ENCODE measurements at regions not wholly inside any gene's neighbourhood (a gene's known extent, or its start where the extent isn't known, plus 50 kb on each side); places are given as distances from the start of the nearest gene placed in this dataset.

GRCh38 chr1:63032171-63032570, 248.2 kb downstream of the ATG4C start:
- no peaks in the 10 kb centered on the region for H3K9me2 ChIP-seq (replicated peaks; ENCODE audit: insufficient read depth)
- H3K4me1 ChIP-seq (ENCODE audit: insufficient read depth), result no peaks in the 10 kb centered on the region
- H4K20me1 ChIP-seq (ENCODE audit: insufficient read depth, poor library complexity, severe bottlenecking), result no peaks in the 10 kb centered on the region
- H3K36me3 ChIP-seq (replicated peaks; ENCODE audit: insufficient read depth, low read depth), result no peaks in the 10 kb centered on the region
- H3K27me3 ChIP-seq, result no peaks in the 10 kb centered on the region
- TF ChIP-seq, protein P1, sequence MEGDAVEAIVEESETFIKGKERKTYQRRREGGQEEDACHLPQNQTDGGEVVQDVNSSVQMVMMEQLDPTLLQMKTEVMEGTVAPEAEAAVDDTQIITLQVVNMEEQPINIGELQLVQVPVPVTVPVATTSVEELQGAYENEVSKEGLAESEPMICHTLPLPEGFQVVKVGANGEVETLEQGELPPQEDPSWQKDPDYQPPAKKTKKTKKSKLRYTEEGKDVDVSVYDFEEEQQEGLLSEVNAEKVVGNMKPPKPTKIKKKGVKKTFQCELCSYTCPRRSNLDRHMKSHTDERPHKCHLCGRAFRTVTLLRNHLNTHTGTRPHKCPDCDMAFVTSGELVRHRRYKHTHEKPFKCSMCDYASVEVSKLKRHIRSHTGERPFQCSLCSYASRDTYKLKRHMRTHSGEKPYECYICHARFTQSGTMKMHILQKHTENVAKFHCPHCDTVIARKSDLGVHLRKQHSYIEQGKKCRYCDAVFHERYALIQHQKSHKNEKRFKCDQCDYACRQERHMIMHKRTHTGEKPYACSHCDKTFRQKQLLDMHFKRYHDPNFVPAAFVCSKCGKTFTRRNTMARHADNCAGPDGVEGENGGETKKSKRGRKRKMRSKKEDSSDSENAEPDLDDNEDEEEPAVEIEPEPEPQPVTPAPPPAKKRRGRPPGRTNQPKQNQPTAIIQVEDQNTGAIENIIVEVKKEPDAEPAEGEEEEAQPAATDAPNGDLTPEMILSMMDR (IDR thresholded peaks at IDR 0.05; ENCODE audit: poor library complexity), result no peak
- no peak for TF ChIP-seq EZH2phosphoT487 (IDR thresholded peaks at IDR 0.05; ENCODE audit: low read depth, severe bottlenecking, unreplicated experiment)
- no peaks in the 10 kb centered on the region for H3K79me2 ChIP-seq
- H2AFZ ChIP-seq, result no peak overlapping the region
- 91% methylated on average over 4 of the region's 4 CpGs for WGBS (ENCODE audit: low lambda C conversion rate, missing lambda C conversion rate)
- H3K4me2 ChIP-seq, result no peak overlapping the region
- H3K9me3 ChIP-seq (ENCODE audit: low read depth), result no peaks in the 10 kb centered on the region
- no peak overlapping the region for H3K4me3 ChIP-seq
- DNase-seq (ENCODE audit: low spot score), result no peak
- no peak overlapping the region for H3K27ac ChIP-seq

- Histone ChIP-seq H4K20me1 (ENCODE audit: insufficient read depth, poor library complexity, severe bottlenecking) (no peaks in the 10 kb centered on the region), H3K4me2 (no peak overlapping the region), H3K27ac (no peak overlapping the region), H3K9me3 (ENCODE audit: low read depth) (no peaks in the 10 kb centered on the region), H3K4me3 (no peak overlapping the region), H2AFZ (no peak overlapping the region), H3K27me3 (no peaks in the 10 kb centered on the region), H3K79me2 (no peaks in the 10 kb centered on the region), H3K4me1 (ENCODE audit: insufficient read depth) (no peaks in the 10 kb centered on the region), H3K9me2 (replicated peaks; ENCODE audit: insufficient read depth) (no peaks in the 10 kb centered on the region), H3K36me3 (replicated peaks; ENCODE audit: insufficient read depth, low read depth) (no peaks in the 10 kb centered on the region)
- TF ChIP-seq EZH2phosphoT487 (IDR thresholded peaks at IDR 0.05; ENCODE audit: low read depth, severe bottlenecking, unreplicated experiment), result no peak
- TF ChIP-seq EZH2 (IDR thresholded peaks at IDR 0.05; ENCODE audit: borderline replicate concordance), result no peak
- TF ChIP-seq, protein P1 (IDR thresholded peaks at IDR 0.05; ENCODE audit: poor library complexity), result no peak
- 91% methylated on average over 2 of the region's 2 CpGs for WGBS (ENCODE audit: low lambda C conversion rate, missing lambda C conversion rate)
- no peak for DNase-seq (ENCODE audit: low spot score)
Observed at GRCh38 chr1:63033211-63033610, 249.3 kb downstream of the ATG4C start.

DNA sequence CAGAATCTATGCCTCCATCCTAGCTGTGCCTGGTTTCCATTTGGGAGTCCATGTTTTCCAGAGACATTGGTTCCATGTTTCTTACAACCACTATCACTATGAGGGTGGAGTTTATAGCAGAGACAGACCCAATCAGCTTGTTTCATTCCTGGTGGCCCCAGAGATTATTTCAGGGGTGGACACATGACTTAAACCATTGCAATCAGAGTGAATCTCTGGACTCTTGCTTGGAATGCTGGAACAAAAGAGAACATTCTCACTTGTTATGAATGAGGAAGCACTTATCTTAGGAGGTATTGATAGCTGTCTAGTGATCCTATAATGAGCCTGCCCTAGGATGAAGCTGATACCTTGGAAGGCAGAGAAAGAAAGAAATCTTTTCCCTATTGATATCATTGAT, 250.3 kb downstream of the ATG4C start:
- Histone ChIP-seq H3K27me3 (no peaks in the 10 kb centered on the region), H3K4me3 (no peak overlapping the region), H3K9me2 (replicated peaks; ENCODE audit: insufficient read depth) (no peaks in the 10 kb centered on the region), H3K79me2 (no peaks in the 10 kb centered on the region), H3K9me3 (ENCODE audit: low read depth) (no peaks in the 10 kb centered on the region), H3K4me2 (no peak overlapping the region), H3K27ac (no peak overlapping the region), H2AFZ (no peak overlapping the region), H3K4me1 (ENCODE audit: insufficient read depth) (no peaks in the 10 kb centered on the region), H4K20me1 (ENCODE audit: insufficient read depth, poor library complexity, severe bottlenecking) (no peaks in the 10 kb centered on the region), H3K36me3 (replicated peaks; ENCODE audit: insufficient read depth, low read depth) (no peaks in the 10 kb centered on the region)
- TF ChIP-seq, protein P1 (IDR thresholded peaks at IDR 0.05; ENCODE audit: poor library complexity), result no peak
- TF ChIP-seq EZH2phosphoT487 (IDR thresholded peaks at IDR 0.05; ENCODE audit: low read depth, severe bottlenecking, unreplicated experiment) (no peak), EZH2 (IDR thresholded peaks at IDR 0.05; ENCODE audit: borderline replicate concordance) (no peak)
- no peak for DNase-seq (ENCODE audit: low spot score)

- no peaks in the 10 kb centered on the region for H3K27me3 ChIP-seq
- H3K9me3 ChIP-seq (ENCODE audit: low read depth), result no peaks in the 10 kb centered on the region
- H3K27ac ChIP-seq, result no peak overlapping the region
- no peaks in the 10 kb centered on the region for H3K4me1 ChIP-seq (ENCODE audit: insufficient read depth)
- H3K9me2 ChIP-seq (replicated peaks; ENCODE audit: insufficient read depth), result no peaks in the 10 kb centered on the region
- H3K4me3 ChIP-seq, result no peak overlapping the region
- WGBS (ENCODE audit: low lambda C conversion rate, missing lambda C conversion rate), result 95% methylated on average over 5 of the region's 5 CpGs
- no peak overlapping the region for H2AFZ ChIP-seq
- H3K4me2 ChIP-seq, result no peak overlapping the region
- no peaks in the 10 kb centered on the region for H3K36me3 ChIP-seq (replicated peaks; ENCODE audit: insufficient read depth, low read depth)
- DNase-seq (ENCODE audit: low spot score), result no peak
- no peaks in the 10 kb centered on the region for H4K20me1 ChIP-seq (ENCODE audit: insufficient read depth, poor library complexity, severe bottlenecking)
- no peaks in the 10 kb centered on the region for H3K79me2 ChIP-seq
- TF ChIP-seq, protein P1 (IDR thresholded peaks at IDR 0.05; ENCODE audit: poor library complexity), result no peak
- TF ChIP-seq EZH2 (IDR thresholded peaks at IDR 0.05; ENCODE audit: borderline replicate concordance), result no peak
- no peak for TF ChIP-seq EZH2phosphoT487 (IDR thresholded peaks at IDR 0.05; ENCODE audit: low read depth, severe bottlenecking, unreplicated experiment)
Observed at GRCh38 chr1:63038586-63038985, 254.7 kb downstream of the ATG4C start.
